BE2C (cell line): ENCODE measurements at regions not wholly inside any gene's neighbourhood (a gene's known extent, or its start where the extent isn't known, plus 50 kb on each side); places are given as distances from the start of the nearest gene placed in this dataset.

Experiments
- DNase-seq: peaks from one replicate; pipeline ENCODE4 v3.0.0-alpha.2; 2020
- H3K27me3 ChIP-seq: fragments of 250-450 bp; sonication (Bioruptor Pico); 2 replicates; pipeline ENCODE4 v1.5.1; 2020; ENCODE audit warnings: mild to moderate bottlenecking
- H3K36me3 ChIP-seq: fragments of 250-450 bp; sonication (Bioruptor Pico); 2 replicates; pipeline ENCODE4 v1.5.1; 2020; ENCODE audit warnings: mild to moderate bottlenecking
- H3K4me1 ChIP-seq: fragments of 250-450 bp; sonication (Bioruptor Pico); 2 replicates; pipeline ENCODE4 v1.5.1; 2020
- H3K4me3 ChIP-seq: 2 replicates; pipeline ENCODE4 v1.5.1; 2011; ENCODE audit warnings: low read depth, low read length
- H3K9me3 ChIP-seq: fragments of 250-450 bp; sonication (Bioruptor Pico); 2 replicates; pipeline ENCODE4 v1.5.1; 2020
- CTCF ChIP-seq: IDR thresholded peaks from 2 replicates; pipeline ENCODE4 v1.5.1; 2012; ENCODE audit warnings: mild to moderate bottlenecking, low read depth, low read length

- Histone ChIP-seq H3K36me3 (no peaks in the 10 kb centered on the region), H3K4me1 (no peaks in the 10 kb centered on the region), H3K9me3 (no peaks in the 10 kb centered on the region), H3K27me3 (no peaks in the 10 kb centered on the region), H3K4me3 (no peak overlapping the region)
- TF ChIP-seq CTCF, result no peak
- no peak for DNase-seq
Measured at GRCh38 chr18:73924307-73924706, 223.3 kb downstream of the FBXO15 start.

DNA sequence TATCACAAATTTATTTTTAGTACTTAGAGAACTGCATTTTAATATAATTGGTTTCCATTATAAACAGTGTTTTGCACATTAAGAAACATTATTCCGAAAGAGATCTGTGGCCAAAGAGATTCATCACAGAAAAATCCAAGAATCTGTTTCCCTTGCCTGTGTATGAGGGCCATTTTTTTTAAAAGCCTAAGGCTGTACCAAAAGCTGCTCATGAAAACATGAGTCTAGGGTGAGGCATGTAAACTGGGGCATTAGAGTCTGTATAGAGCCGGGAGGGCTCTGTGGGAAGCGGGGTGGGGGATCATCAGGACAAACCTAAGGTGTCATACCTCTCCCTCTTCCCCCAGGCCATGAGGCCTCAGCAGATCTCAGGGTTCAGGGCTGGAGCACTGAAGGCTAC is 223.8 kb downstream of the FBXO15 start:
- Histone ChIP-seq H3K4me1 (no peaks in the 10 kb centered on the region), H3K36me3 (no peaks in the 10 kb centered on the region), H3K4me3 (no peak overlapping the region), H3K9me3 (no peaks in the 10 kb centered on the region), H3K27me3 (no peaks in the 10 kb centered on the region)
- no peak for DNase-seq
- TF ChIP-seq CTCF, result no peak

DNA sequence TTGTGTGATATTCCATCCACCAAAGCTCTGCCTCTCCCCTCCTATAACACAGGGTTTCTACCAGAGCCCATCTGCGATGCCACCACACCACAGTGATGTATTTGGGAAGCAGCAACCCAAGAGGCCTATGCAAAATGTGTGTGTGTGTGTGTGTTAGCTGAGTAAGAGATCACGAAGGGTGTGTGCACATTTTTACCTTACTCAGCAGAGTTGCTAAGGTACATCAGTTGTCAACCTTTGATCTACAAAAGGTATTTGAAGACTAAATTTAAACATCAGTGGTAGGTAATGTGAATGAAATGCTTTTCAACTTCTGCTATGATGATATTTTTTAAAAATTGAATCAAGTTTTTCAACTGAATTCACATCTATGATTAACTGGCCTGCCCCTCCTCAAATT is 227.6 kb downstream of the FBXO15 start:
- Histone ChIP-seq H3K27me3 (no peaks in the 10 kb centered on the region), H3K4me3 (no peak overlapping the region), H3K9me3 (no peaks in the 10 kb centered on the region), H3K36me3 (no peaks in the 10 kb centered on the region), H3K4me1 (no peaks in the 10 kb centered on the region)
- no peak for DNase-seq
- no peak for TF ChIP-seq CTCF

DNA sequence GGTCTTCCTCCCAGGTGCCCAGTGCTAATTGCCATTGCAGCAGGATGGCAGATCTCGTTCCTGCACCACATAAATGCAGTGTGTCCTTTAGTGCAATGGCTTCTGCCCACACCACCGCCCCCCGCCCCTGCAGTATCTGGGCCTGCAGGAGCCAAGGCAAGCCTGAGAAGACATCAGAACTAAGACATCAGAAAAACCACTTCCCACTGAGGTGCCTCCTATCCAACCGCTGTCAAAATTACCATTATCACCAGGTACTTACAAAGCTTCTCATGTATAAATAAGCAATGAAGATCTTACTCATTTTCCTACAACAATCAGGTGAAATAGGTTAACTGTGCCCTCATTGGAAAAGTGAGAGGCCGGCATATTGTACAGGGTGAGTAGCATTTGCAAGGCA is 228.8 kb downstream of the FBXO15 start:
- Histone ChIP-seq H3K36me3 (no peaks in the 10 kb centered on the region), H3K4me3 (no peak overlapping the region), H3K27me3 (no peaks in the 10 kb centered on the region), H3K9me3 (no peaks in the 10 kb centered on the region), H3K4me1 (no peaks in the 10 kb centered on the region)
- no peak for TF ChIP-seq CTCF
- DNase-seq, result no peak

- TF ChIP-seq CTCF, result no peak
- Histone ChIP-seq H3K4me3 (no peak overlapping the region), H3K36me3 (no peaks in the 10 kb centered on the region), H3K9me3 (no peaks in the 10 kb centered on the region), H3K27me3 (no peaks in the 10 kb centered on the region), H3K4me1 (no peaks in the 10 kb centered on the region)
- no peak for DNase-seq
Measured at GRCh38 chr18:73917046-73917445, 230.6 kb downstream of the FBXO15 start.

DNA sequence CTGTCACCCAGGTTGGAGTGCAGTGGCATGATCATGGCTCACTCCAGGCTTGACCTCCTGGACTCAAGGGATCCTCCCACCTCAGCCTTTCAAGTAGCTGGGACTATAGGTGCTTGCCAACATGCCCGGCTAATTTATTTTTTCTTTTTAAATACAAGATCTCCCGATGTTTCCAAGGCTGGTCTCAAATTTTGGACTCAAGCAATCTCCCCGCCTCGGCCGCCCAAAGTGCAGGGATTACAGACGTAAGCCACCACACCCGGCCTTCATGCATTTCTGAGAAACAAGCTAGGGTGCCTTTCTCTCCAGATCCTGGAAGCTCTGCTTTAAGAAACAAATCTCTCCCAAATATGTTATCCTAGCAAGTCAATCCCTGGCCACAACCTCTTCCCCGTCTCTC is 234.1 kb downstream of the FBXO15 start:
- Histone ChIP-seq H3K9me3 (no peaks in the 10 kb centered on the region), H3K27me3 (no peaks in the 10 kb centered on the region), H3K4me1 (no peaks in the 10 kb centered on the region), H3K4me3 (no peak overlapping the region), H3K36me3 (no peaks in the 10 kb centered on the region)
- TF ChIP-seq CTCF, result no peak
- no peak for DNase-seq
